Keratinocyte (primary cell): ENCODE measurements at regions not wholly inside any gene's neighbourhood (a gene's known extent, or its start where the extent isn't known, plus 50 kb on each side); places are given as distances from the start of the nearest gene placed in this dataset.
"Not testable (repeated sequence)": the region's sequence is repeated elsewhere in the genome, so short reads cannot be mapped to it uniquely, and the experiment has no call there.

Experiments
- CTCF ChIP-seq, 3 experiments: IDR thresholded peaks in 1 of 3; conservative IDR thresholded peaks in 1 of 3; optimal IDR thresholded peaks in 1 of 3; 2 replicates in 2 of 3; 3 replicates in 1 of 3; pipeline versions ENCODE3 to v1.5.1; 2011; ENCODE audit warnings: low read length in 3 of 3, mild to moderate bottlenecking in 3 of 3, moderate library complexity in 2 of 3, control low read depth in 1 of 3, inconsistent platforms in 1 of 3; ENCODE audit not compliant: insufficient read depth in 2 of 3; ENCODE audit errors: extremely low read depth in 1 of 3
- EZH2 ChIP-seq: IDR thresholded peaks from one replicate; pipeline ENCODE4 v1.6.1; 2012; ENCODE audit warnings: inconsistent platforms, mild to moderate bottlenecking, low read length, moderate library complexity

GRCh38 chr1:224040006-224040405 is 73.9 kb upstream of the FBXO28 start:
- not testable (repeated sequence) for TF ChIP-seq CTCF (optimal IDR thresholded peaks at IDR 0.05 in 1 of 3, IDR thresholded peaks at IDR 0.05 in 1 of 3, conservative IDR thresholded peaks at IDR 0.05 in 1 of 3; ENCODE audit: extremely low read depth in 1 of 3, insufficient read depth in 2 of 3, low read length in 3 of 3); EZH2
